LoVo (cell line): ENCODE measurements at regions not wholly inside any gene's neighbourhood (a gene's known extent, or its start where the extent isn't known, plus 50 kb on each side); places are given as distances from the start of the nearest gene placed in this dataset.
"Not testable (repeated sequence)": the region's sequence is repeated elsewhere in the genome, so short reads cannot be mapped to it uniquely, and the experiment has no call there.

Experiments
- DNase-seq: peaks from one replicate; pipeline ENCODE4 v3.0.0-alpha.2; 2016; ENCODE audit warnings: low spot score

DNA sequence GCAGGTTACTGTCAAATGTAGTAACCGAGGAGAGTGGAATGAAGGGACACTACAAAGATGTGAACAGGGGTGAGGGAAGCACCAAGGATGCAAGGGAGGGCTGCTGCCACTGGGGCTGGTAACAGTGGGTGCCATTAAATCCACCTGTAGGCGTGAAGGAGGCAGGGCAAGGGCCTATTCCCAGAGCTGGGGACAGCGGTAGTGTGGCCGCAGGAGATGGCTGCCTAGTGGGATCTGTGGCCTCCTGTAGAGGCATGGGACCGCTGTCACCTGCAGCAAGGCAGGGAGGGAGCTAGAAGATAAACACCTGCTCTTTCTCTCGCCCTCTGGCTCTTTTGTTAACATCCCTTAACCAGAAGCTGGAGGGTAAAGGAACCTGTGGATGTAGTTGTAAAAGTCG, 80.5 kb upstream of the CNIH3 start:
- DNase-seq, result no peak

DNA sequence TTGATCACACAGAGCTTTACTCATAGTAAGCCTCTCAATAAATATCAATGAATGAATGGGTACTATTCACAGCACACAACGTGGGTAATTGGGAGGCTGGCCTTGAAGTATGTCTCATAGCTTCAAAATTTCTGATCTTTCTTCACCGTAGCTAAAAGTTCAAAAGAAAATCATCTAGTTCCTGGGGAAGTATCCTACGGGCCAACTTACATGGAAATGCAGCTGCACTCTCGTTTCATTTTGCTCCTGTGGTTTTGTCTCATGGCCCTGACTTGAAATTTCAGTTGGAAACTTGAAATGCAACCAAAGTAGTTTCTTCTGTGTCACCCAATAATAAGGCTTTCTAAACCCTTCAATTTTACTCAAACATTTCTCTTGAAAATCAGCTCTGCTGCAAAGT, 76.1 kb upstream of the CNIH3 start:
- DNase-seq, result no peak

DNA sequence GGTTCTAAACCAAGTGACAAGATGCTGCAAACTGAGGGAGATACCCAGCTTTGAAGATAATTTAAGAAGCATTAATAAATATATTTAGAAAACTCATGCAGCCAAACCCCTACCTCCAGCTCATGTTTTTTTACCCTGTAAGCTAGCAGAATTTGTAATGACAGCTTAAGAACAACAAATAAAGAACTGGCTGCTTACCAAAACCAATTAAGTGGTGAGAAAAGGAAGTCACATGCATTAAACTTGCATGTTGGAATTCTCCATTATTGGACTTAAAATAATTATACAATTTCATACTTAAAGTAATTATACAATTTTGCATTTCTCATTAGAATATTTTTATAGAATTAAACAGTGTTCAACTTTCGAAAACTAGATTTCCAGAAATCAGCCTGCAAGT, 75.6 kb upstream of the CNIH3 start:
- no peak for DNase-seq

DNA sequence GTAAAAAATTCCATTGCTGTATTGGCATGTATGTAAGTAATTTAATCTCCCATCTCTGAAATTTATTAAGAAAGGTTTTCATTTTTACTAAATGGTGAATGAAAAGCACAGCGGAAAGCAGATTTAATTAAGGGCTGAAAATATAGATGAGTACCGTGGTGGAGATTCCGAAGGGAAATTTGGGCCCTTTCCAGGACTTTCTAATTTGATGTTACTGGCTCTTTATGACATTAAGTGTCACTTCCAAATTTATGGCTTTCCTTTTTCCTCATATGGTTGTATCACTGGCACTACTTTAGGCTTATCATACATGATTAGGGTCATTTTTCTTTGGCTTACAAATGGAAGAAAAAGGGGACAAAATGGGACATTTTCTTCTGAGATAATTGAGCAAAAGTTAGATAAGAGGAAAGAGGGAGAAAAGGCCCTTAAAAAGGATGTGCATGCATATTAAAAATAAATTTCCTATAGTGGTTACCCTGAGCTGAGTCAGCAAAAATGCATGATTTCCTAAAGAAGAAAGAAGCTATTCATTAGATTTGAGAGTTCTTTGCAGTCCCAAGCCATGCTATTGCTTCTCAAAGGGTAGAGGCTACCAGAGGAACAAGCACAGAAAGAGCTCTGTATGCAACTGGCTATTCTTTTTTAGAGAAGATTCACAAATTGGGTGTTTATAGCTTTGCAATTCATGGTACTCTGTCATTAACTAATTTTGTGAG, 74.9 kb upstream of the CNIH3 start:
- no peak for DNase-seq

DNA sequence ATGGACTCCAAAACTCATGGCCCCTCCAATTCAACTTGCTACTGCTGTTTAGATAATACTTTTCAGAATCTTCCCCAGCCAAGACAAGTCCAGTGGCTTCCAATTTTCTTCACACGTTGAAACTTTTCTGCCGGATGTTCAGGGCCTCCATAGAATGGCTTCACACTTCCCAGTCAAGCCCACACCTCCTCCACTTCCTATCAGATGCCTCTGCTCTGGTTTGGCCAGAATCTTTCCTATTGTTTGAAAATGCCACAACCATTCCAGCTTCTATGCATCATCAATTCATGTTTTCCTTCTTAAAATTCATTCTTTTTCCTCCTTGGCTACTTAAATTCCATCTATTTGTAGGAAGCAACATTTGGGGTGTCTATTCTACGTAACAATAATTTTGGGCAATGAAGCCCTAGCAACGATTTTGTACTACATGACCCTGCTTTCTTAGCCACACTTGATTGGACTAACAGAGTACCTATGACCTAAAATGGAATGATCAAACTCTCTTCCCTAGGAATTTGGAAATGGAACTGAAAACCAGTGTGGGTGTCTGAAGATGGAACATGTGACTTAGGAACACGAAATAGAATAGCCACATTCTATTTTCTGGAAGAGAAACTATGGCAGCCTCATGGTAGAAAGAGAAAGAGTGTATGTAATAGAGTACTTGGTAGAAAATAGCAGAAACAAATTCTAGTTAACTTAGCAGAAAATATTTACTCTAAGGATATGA, 74.1 kb upstream of the CNIH3 start:
- no peak for DNase-seq

DNA sequence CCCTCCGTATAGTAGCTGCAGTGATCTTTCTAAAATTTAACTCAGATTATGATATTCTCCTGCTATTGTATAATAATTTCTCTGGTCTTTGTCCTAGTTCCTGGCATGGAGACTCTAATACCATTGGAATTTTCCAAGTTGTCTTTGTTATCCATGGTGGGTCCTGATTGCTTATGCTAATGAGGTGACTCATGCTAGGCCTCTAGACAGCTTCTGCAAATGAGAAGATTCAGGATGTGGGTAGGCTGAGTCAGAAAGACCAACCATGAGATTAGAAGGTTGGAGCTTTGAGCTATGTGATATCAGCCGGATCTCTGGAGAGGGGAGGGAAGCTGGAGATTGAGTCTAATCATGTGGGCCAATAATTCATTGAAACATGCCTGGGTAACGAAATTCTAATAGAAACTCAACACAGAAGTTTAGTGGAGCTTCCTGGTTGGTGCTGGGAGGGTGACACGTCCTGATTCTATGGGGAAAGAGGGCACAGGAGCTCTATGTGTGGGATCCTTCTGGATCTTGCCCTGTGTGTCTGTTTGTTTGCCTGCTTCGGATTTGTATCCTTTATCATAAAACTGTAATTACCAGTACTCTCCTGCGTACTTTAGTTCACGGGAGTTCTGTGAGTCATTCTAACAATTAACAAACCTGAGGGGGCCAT, 73.2 kb upstream of the CNIH3 start:
- peak; percentile 61 for DNase-seq

DNA sequence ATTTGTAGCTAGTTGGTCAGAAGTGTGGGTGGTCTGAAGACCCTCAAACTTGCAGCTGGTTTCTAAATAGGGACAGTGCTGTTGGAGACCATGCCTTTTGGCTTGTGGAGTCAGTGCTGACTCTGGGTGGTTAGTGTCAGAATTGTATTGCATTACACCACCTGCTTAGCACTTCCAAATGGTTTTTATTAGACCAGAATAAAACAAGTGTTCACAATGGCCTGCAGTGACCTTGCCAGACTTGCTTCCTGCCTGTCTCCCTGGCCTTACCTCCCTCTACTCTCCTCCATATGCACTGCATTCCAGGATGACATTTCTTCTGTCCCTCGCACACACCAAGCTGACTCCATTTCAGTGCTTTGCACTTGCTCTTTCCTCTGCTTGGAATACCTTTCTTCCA, 72.7 kb upstream of the CNIH3 start:
- DNase-seq, result no peak

DNA sequence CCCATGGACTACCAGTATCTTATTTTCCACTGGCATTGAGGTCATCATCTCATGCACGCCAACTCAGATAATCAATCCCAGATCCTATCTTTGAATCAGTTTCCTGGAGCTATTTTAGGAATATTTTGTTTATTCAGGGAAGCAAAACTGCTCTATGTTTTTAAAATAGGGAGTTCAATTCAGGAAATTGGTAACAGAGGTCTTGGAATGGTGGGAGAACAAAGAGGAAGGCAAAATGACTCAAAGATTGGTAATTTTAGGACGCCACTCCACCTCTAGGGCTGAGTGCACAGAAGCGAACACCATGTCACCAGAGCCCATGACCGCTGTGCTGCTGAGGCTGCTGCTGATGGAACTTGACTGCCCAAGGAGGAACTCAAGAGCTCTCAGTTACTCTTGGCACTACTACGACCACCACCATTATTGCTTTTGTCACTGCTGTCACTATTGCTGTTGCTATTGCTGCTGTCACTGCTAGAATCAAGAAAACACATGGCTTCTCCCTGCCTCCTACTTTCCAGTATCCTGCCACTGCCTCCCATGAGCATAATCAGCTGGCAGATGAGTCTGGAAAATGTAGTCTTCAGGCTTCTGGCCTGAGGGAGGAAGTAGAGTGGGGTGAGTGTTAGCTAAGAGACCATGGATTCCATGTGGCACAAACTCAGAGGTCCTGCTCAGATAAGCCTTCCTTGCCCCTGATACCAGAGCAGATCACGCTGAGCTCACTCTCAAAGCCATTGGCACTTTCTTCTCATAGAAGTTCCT, 71.6 kb upstream of the CNIH3 start:
- no peak for DNase-seq

DNA sequence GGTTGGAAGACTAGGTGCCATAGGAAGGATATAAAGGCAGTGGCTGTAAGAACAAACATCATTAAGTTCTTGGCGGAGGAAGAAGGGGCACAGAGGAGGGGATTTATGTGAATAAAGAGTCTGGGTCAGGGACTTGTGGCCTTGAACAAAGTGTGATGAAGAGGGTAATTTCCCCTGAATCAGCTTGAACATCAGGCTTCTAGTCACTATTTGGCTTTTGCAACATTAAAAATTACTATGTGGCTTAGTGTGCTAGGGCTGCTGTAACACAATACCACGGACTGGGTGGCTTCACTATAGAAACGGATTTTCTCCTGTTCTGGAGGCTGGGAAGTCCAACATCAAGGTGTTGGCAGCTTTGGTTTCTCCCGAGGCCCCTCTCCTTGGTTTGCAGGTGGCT, 70.5 kb upstream of the CNIH3 start:
- no peak for DNase-seq

DNA sequence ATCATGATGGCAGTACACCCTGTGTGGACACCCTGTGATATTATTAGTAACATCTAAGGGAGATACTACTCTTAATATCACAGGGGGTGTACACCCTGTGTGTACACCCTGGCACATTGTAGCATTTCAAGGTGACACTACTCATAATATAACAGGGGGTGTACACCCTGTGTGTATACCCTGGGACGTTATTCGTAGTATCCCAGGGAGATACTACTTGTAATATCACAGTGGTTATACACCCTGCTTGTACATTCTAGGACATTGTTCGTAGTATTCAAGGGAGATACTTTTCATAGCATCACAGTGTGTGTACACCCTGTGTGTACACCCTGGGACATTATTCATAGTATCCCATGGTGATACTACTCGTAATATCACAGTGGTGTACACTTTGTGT, 67.4 kb upstream of the CNIH3 start:
- no peak for DNase-seq

DNA sequence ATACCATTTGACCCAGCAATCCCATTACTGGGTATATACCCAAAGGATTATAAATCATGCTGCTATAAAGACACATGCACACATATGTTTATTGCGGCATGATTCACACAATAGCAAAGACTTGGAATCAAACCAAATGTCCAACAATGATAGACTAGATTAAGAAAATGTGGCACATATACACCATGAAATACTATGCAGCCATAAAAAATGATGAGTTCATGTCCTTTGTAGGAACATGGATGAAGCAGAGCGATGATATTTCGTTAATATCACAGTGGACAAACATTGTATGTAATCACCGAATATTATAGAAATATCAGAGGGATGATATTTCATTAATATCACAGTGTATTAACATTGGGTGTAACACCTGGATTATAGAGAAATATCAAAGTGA, 64.9 kb upstream of the CNIH3 start:
- DNase-seq, result not testable (repeated sequence)

DNA sequence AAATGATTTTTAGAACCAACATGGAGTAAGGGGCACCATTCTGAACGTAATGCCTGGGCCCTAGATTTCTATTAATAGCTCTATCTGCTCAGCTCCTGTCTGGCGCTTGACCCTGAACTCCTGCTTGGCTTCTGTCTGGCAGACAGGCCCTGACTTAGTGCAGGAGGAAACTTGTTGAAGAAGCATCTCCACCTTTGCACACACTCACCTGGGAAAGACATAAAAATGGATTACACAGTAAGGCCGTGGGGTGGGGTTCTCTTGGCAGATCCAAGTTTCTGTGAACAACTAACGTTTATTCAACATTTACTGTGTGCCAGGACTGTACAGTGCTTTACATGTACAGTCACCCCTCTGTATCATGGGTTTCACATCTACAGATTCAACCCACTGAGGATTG, 62.1 kb upstream of the CNIH3 start:
- DNase-seq, result no peak

DNA sequence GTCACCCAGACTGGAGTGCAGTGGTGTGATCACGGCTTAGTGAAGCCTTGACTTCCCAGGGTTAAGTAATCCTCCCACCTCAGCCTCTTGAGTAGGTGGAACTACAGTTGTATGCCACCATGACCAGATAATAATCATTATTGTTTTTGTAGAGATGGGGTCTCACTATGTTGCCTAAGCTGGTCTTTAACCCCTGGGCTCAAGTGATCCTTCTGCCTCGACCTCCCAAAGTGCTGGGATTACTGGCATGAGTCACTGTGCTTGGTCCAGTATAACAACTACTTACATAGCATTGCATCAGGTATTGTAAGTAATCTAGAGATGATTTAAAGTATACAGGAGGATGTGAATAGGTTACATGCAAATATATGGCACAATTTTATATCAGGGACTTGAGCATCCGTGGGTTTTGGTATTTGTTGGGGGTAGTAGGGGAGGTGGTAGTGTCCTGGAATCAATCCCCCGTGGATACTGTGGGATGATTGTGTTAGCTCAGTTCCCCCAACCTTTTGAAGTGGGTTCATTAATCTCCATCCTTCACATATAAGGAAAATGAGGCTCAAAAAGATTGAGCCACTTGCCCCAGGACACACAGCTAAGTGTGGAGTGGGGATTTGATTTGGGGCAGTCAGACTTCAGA, 61.4 kb upstream of the CNIH3 start:
- peak; percentile 9 for DNase-seq

DNA sequence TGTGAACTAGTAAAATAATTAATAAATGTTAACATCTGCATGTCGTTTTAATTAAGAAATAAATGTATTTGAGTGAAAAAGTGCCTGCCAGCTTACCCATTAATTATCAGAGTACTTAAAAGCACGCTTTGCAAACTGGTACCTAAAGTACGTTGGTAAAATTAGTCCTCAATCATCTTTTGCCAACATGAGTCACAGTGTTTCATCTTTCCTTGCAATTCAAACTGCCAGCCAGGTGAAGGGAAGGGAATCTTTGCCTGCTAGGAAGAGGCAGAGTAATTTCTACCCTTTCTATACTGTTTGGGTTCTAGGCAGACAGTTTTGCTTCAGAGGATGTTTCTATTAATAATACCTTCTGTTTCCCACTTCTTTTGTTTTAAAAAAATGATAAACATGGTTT, 57.2 kb upstream of the CNIH3 start:
- DNase-seq, result no peak

DNA sequence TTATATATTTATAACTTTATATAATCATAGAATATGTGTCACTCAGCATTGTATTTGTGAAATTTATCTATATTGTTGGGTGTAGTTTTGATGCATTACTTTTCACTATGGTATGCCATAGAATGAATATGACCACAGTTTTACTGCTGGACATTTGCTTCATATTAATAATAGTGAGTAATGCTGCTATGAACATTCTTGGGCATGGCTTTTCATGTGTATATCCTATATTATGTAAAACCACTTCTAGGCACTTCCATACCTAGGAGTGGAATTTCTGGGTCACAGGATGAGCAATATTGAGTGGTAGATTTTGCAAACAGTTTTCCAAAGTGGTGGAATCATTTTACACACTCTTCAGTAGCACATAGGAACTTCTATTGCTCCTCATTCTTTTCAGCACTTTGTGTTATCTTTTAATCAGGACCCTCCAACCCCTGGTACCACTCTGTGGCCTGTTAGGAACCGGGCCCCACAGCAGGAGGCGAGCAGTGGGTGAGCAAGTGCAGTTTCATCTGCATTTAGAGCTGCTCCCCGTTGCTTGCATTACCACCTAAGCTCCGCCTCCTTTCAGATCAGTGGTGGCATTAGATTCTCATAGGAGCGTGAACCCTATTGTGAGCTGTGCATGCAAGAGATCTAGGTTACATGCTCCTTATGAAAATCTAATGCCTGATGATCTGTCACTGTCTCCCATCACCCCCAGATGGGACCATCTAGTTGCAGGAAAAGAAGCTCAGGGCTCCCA, 56.0 kb upstream of the CNIH3 start:
- no peak for DNase-seq

DNA sequence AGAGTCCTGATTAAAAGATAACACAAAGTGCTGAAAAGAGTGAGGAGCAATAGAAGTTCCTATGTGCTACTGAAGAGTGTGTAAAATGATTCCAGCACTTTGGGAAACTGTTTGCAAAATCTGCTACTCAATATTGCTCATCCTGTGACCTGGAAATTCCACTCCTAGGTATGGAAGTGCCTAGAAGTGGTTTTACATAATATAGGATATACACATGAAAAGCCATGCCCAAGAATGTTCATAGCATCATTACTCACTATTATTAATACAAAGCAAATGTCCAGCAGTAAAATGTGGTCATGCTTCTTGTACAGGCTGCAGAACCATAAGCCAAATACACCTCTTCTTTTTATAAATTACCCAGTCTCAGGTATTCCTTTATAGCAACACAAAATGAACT, 53.2 kb upstream of the CNIH3 start:
- DNase-seq, result not testable (repeated sequence)

DNA sequence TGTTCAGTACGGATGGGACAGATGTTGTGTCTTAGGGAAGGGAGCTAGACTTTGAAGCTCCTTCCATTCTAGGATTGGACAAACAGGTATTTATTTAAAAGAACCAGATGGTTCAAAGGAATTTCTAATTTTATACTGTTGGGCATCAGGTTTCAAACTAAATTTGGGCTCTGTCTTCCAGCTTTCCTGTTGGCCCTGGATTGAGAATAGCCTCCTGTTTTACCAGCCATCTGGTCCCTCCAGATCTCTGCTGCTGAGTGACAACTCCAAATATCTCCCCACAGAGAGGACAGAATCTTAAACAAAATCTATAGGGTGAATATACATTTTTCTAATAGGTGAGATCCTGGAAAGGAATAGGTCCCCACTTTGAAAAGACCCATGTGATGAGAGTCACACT, 52.5 kb upstream of the CNIH3 start:
- no peak for DNase-seq

DNA sequence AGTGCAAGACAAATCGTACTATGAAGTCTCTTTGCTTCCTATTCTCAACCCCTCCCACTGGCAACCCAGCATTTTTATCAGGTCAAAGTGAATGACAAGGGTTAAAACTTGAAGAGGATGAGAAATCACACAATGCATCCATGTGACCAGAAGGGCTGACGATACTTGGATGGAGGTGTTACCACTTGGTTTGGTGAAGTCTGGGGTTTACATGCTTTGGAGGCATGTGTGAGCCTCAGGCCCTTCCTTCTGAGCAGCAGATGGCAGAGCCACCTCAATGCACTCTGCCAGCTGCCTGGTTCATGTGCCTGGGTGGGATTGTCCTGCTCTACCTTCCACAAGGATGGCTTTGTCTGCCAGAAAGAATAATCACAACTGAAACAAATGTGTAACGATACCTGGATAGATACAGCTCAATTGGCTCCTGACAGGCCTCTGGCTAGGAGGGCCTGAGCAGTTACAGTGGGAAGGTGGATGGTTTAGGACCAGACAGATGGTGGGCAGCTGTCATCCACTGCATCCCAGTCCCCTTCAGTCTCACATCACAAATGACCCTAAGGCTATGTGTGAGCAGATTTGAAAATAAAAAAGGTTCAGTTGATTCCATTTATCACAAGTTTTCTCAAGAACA, 51.5 kb upstream of the CNIH3 start:
- DNase-seq, result no peak

DNA sequence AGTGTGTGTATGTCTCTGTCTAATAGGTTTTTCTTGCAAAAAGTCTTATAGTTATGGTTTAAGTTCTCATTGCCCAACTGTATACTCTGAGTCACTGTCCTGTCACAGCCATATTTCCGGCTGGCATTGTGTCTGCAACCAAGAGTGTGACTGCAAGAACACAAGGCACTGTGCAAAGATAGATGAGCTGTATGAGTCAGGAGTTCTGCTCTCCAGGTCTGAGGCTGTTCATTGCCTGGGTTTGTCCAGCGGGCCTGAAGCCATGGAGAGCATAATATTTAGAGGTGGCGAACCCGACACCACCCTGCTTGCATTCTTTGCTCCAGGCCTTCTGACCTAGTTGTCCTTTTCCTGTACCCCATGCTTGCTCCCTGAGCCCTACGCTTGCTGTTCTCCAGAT, 50.9 kb upstream of the CNIH3 start:
- DNase-seq, result peak; percentile 21

DNA sequence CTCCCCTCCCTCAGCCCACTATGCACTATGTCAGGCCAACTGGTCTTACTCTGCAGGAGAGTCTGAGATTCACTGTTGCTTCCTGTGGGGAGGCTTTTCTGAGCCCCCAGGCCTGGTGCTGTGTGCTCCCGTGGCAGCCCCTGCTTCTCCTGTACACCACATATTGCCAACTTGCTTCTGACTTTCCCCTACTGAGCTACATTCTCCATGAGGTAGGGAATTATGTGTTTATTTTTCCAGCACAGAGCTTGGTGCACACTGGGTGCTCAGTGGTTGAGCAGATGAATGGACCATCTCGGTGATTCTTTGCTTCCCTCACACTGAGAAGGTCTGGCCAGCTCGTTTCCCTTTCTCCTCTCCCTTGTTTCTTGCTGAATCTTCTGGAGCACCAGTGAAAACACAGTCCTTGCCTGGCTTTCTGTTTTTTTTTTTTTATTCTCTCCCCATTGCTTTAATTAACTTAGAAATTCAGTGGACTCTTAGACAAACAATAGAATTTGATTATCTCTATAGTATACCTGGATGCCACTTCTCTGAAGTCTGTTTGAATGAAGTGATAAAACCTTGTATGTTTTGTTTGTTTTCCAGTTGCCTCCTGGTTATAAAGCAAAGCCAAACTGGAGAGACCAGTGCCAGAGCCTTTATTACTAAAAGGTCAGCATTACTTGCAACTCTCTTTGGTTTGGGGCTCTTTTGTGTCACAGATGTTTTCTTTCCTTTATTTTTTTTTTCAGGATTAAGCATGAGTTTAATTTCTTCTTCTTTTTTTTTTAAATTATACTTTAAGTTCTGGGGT, 50.3 kb upstream of the CNIH3 start:
- DNase-seq, result no peak
